HG03066 (cell line): ENCODE measurements at regions not wholly inside any gene's neighbourhood (a gene's known extent, or its start where the extent isn't known, plus 50 kb on each side); places are given as distances from the start of the nearest gene placed in this dataset.
"Not testable (repeated sequence)": the region's sequence is repeated elsewhere in the genome, so short reads cannot be mapped to it uniquely, and the experiment has no call there.

Source experiments
- ATAC-seq: cut with Tn5 transposase; IDR thresholded peaks from one replicate; pipeline ENCODE4 v1.9.1; 2021; ENCODE audit warnings: low read depth; ENCODE audit not compliant: unreplicated experiment

GRCh38 chrX:45447995-45448394 is 247.3 kb upstream of the DIPK2B start:
- ATAC-seq, result no peak

GRCh38 chrX:45447331-45447730 is 246.7 kb upstream of the DIPK2B start:
- ATAC-seq, result no peak

- ATAC-seq, result no peak
Measured at GRCh38 chrX:45445745-45446412, 245.2 kb upstream of the DIPK2B start.

GRCh38 chrX:45437186-45437585 is 236.5 kb upstream of the DIPK2B start:
- no peak for ATAC-seq

- ATAC-seq, result no peak
Measured at GRCh38 chrX:45435481-45435880, 234.8 kb upstream of the DIPK2B start.

- no peak for ATAC-seq
Measured at GRCh38 chrX:45434231-45434630, 233.6 kb upstream of the DIPK2B start.

- no peak for ATAC-seq
Measured at GRCh38 chrX:45428831-45429230, 228.2 kb upstream of the DIPK2B start.

GRCh38 chrX:45424326-45424725 is 223.7 kb upstream of the DIPK2B start:
- ATAC-seq, result no peak

- no peak for ATAC-seq
Measured at GRCh38 chrX:45422216-45422925, 221.7 kb upstream of the DIPK2B start.

- no peak for ATAC-seq
Measured at GRCh38 chrX:45421806-45422205, 221.1 kb upstream of the DIPK2B start.

- ATAC-seq, result no peak
Measured at GRCh38 chrX:45404206-45404605, 203.5 kb upstream of the DIPK2B start.

- no peak for ATAC-seq
Measured at GRCh38 chrX:45401923-45402322, 201.2 kb upstream of the DIPK2B start.

- ATAC-seq, result not testable (repeated sequence)
Measured at GRCh38 chrX:45400951-45401725, 200.5 kb upstream of the DIPK2B start.

GRCh38 chrX:45400027-45400779 is 199.5 kb upstream of the DIPK2B start:
- no peak for ATAC-seq

GRCh38 chrX:45385757-45386156 is 185.1 kb upstream of the DIPK2B start:
- ATAC-seq, result no peak

GRCh38 chrX:45381841-45382240 is 181.2 kb upstream of the DIPK2B start:
- ATAC-seq, result no peak

GRCh38 chrX:45381366-45381765 is 180.7 kb upstream of the DIPK2B start:
- no peak for ATAC-seq

GRCh38 chrX:45379236-45379635 is 178.6 kb upstream of the DIPK2B start:
- no peak for ATAC-seq

GRCh38 chrX:45372151-45372550 is 171.5 kb upstream of the DIPK2B start:
- ATAC-seq, result no peak

- no peak for ATAC-seq
Measured at GRCh38 chrX:45368705-45369104, 168.0 kb upstream of the DIPK2B start.

- ATAC-seq, result no peak
Measured at GRCh38 chrX:45363596-45363995, 162.9 kb upstream of the DIPK2B start.
